ENCODE measurements at regions not wholly inside any gene's neighbourhood (a gene's known extent, or its start where the extent isn't known, plus 50 kb on each side); places are given as distances from the start of the nearest gene placed in this dataset.
A peak's percentile ranks its signal among the peaks of the same experiment; 100 is the strongest.

GRCh38 chr12:4047421-4047820, 174.2 kb upstream of the PARP11 start:
- Mint-ChIP-seq H3K9me3 (no peaks in the 10 kb centered on the region), H3K36me3 (peaks cover 2% of the 10 kb centered on the region), H3K27ac (no peak overlapping the region), H3K4me3 (no peak overlapping the region), H3K4me1 (peaks cover 5% of the 10 kb centered on the region), H3K27me3 (no peaks in the 10 kb centered on the region)

GRCh38 chr12:4046495-4046840, 173.3 kb upstream of the PARP11 start:
- no peaks in the 10 kb centered on the region for H3K9me3 Mint-ChIP-seq
- no peak overlapping the region for H3K4me3 Mint-ChIP-seq
- peak overlapping the region; percentile 6 for H3K27ac Mint-ChIP-seq
- H3K4me1 Mint-ChIP-seq, result peaks cover 2% of the 10 kb centered on the region
- H3K36me3 Mint-ChIP-seq, result peaks cover 2% of the 10 kb centered on the region
- no peaks in the 10 kb centered on the region for H3K27me3 Mint-ChIP-seq

GRCh38 chr12:4045786-4046494, 172.7 kb upstream of the PARP11 start:
- Mint-ChIP-seq H3K27ac (no peak overlapping the region), H3K27me3 (no peaks in the 10 kb centered on the region)

GRCh38 chr12:4044736-4045730, 171.8 kb upstream of the PARP11 start:
- Mint-ChIP-seq H3K27ac (peak overlapping the region; percentile 11), H3K9me3 (no peaks in the 10 kb centered on the region), H3K36me3 (peaks cover 2% of the 10 kb centered on the region), H3K4me3 (no peak overlapping the region), H3K4me1 (no peaks in the 10 kb centered on the region), H3K27me3 (no peaks in the 10 kb centered on the region)

More at GRCh38 chr12:4045786-4046494, 172.7 kb upstream of the PARP11 start:
- Mint-ChIP-seq H3K4me3 (no peak overlapping the region), H3K9me3 (no peaks in the 10 kb centered on the region), H3K36me3 (peaks cover 2% of the 10 kb centered on the region), H3K4me1 (no peaks in the 10 kb centered on the region)

- Mint-ChIP-seq H3K36me3 (peaks cover 2% of the 10 kb centered on the region), H3K9me3 (no peaks in the 10 kb centered on the region), H3K27me3 (no peaks in the 10 kb centered on the region), H3K4me1 (no peaks in the 10 kb centered on the region), H3K4me3 (no peak overlapping the region), H3K27ac (no peak overlapping the region)
Observed at GRCh38 chr12:4044101-4044500, 170.9 kb upstream of the PARP11 start.

- no peaks in the 10 kb centered on the region for H3K9me3 Mint-ChIP-seq
- no peaks in the 10 kb centered on the region for H3K27me3 Mint-ChIP-seq
- H3K4me3 Mint-ChIP-seq, result no peak overlapping the region
- H3K27ac Mint-ChIP-seq, result peak overlapping the region; percentile 13
- H3K4me1 Mint-ChIP-seq, result no peaks in the 10 kb centered on the region
- H3K36me3 Mint-ChIP-seq, result peaks cover 3% of the 10 kb centered on the region
Observed at GRCh38 chr12:4041187-4041885, 168.1 kb upstream of the PARP11 start.

GRCh38 chr12:4039931-4040330, 166.7 kb upstream of the PARP11 start:
- no peak overlapping the region for H3K4me3 Mint-ChIP-seq
- H3K4me1 Mint-ChIP-seq, result no peaks in the 10 kb centered on the region
- H3K9me3 Mint-ChIP-seq, result no peaks in the 10 kb centered on the region
- no peak overlapping the region for H3K27ac Mint-ChIP-seq
- peaks cover 4% of the 10 kb centered on the region for H3K36me3 Mint-ChIP-seq
- no peaks in the 10 kb centered on the region for H3K27me3 Mint-ChIP-seq

GRCh38 chr12:4037747-4038312, 164.6 kb upstream of the PARP11 start:
- no peaks in the 10 kb centered on the region for H3K9me3 Mint-ChIP-seq
- peaks cover 4% of the 10 kb centered on the region for H3K36me3 Mint-ChIP-seq
- peaks cover 4% of the 10 kb centered on the region for H3K4me1 Mint-ChIP-seq
- no peak overlapping the region for H3K4me3 Mint-ChIP-seq
- H3K27me3 Mint-ChIP-seq, result no peaks in the 10 kb centered on the region
- no peak overlapping the region for H3K27ac Mint-ChIP-seq

- Mint-ChIP-seq H3K27ac (no peak overlapping the region), H3K4me3 (no peak overlapping the region), H3K27me3 (no peaks in the 10 kb centered on the region), H3K36me3 (peaks cover 4% of the 10 kb centered on the region), H3K4me1 (peaks cover 9% of the 10 kb centered on the region), H3K9me3 (no peaks in the 10 kb centered on the region)
Observed at GRCh38 chr12:4036671-4037271, 163.6 kb upstream of the PARP11 start.

- H3K36me3 Mint-ChIP-seq, result peaks cover 4% of the 10 kb centered on the region
- no peaks in the 10 kb centered on the region for H3K27me3 Mint-ChIP-seq
- no peak overlapping the region for H3K4me3 Mint-ChIP-seq
- peaks cover 19% of the 10 kb centered on the region for H3K4me1 Mint-ChIP-seq
- H3K9me3 Mint-ChIP-seq, result no peaks in the 10 kb centered on the region
- H3K27ac Mint-ChIP-seq, result no peak overlapping the region
Observed at GRCh38 chr12:4034921-4035320, 161.7 kb upstream of the PARP11 start.

- Mint-ChIP-seq H3K27ac (no peak overlapping the region), H3K9me3 (no peaks in the 10 kb centered on the region), H3K27me3 (no peaks in the 10 kb centered on the region), H3K36me3 (peaks cover 4% of the 10 kb centered on the region), H3K4me1 (peaks cover 32% of the 10 kb centered on the region), H3K4me3 (no peak overlapping the region)
Observed at GRCh38 chr12:4032924-4033615, 159.9 kb upstream of the PARP11 start.

- Mint-ChIP-seq H3K36me3 (peaks cover 2% of the 10 kb centered on the region), H3K27ac (peak overlapping the region; percentile 76), H3K27me3 (no peaks in the 10 kb centered on the region), H3K4me3 (peak overlapping the region; percentile 84), H3K9me3 (no peaks in the 10 kb centered on the region), H3K4me1 (peaks cover 45% of the 10 kb centered on the region)
Observed at GRCh38 chr12:4031703-4032291, 158.6 kb upstream of the PARP11 start.

- Mint-ChIP-seq H3K36me3 (no peaks in the 10 kb centered on the region), H3K27me3 (no peaks in the 10 kb centered on the region), H3K27ac (peak overlapping the region; percentile 25), H3K4me3 (peak overlapping the region; percentile 82), H3K4me1 (peaks cover 52% of the 10 kb centered on the region), H3K9me3 (no peaks in the 10 kb centered on the region)
Observed at GRCh38 chr12:4030929-4031702, 157.9 kb upstream of the PARP11 start.

- Mint-ChIP-seq H3K9me3 (no peaks in the 10 kb centered on the region), H3K27me3 (no peaks in the 10 kb centered on the region), H3K27ac (peak overlapping the region; percentile 84), H3K4me3 (peak overlapping the region; percentile 51), H3K36me3 (no peaks in the 10 kb centered on the region), H3K4me1 (peaks cover 59% of the 10 kb centered on the region)
Observed at GRCh38 chr12:4027412-4027811, 154.2 kb upstream of the PARP11 start.
